ENCODE measurements at regions not wholly inside any gene's neighbourhood (a gene's known extent, or its start where the extent isn't known, plus 50 kb on each side); places are given as distances from the start of the nearest gene placed in this dataset.

DNA sequence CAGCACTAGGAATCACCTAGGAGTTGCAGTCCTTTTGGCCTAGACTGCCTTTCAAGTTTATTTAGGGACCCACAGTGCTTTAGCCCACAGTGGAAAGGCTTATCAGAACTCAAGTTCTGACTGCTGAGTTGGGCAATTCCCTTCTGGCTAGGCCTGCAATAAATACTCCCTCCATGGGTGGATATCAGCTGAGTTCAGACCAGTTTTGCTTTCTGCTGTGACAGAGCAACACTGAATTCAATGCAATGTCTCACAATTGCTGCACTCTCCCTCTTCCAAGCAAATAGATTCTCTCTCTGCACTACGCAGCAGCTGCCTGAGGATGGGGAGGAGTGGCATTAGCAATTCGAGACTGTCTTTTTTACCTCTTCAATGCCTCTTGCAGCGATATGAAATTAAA, 1153.3 kb downstream of the SORCS1 start:
- Histone ChIP-seq H3K4me1 (peaks cover 0 to 7% (median 0%) of the 10 kb centered on the region in 10 experiments; a peak in 1 of 20 replicates), H3K27me3 (no peaks in the 10 kb centered on the region), H4K20me1 (no peaks in the 10 kb centered on the region), H3K36me3 (no peaks in the 10 kb centered on the region), H3K9me3 (replicated peaks in 1 of 11) (peaks cover 5 to 22% (median 16%) of the 10 kb centered on the region in 11 experiments; a peak in 19 of 22 replicates), H3K27ac (no peak overlapping the region), H3K4me2 (no peak overlapping the region), H3K9ac (no peak overlapping the region), H3K4me3 (no peak overlapping the region)
- no peak for TF ChIP-seq Cebpa-rat (IDR thresholded peaks at IDR 0.05)

GRCh38 chr10:106000721-106001120, 1163.8 kb downstream of the SORCS1 start:
- no peaks in the 10 kb centered on the region for H4K20me1 ChIP-seq
- H3K9ac ChIP-seq = no peak overlapping the region
- H3K4me1 ChIP-seq = no peaks in the 10 kb centered on the region
- no peaks in the 10 kb centered on the region for H3K9me3 ChIP-seq (replicated peaks in 1 of 11)
- H3K27ac ChIP-seq = no peak overlapping the region
- H3K4me2 ChIP-seq = no peak overlapping the region
- no peak for TF ChIP-seq Cebpa-rat (IDR thresholded peaks at IDR 0.05)
- no peaks in the 10 kb centered on the region for H3K27me3 ChIP-seq
- no peaks in the 10 kb centered on the region for H3K36me3 ChIP-seq
- no peak overlapping the region for H3K4me3 ChIP-seq

DNA sequence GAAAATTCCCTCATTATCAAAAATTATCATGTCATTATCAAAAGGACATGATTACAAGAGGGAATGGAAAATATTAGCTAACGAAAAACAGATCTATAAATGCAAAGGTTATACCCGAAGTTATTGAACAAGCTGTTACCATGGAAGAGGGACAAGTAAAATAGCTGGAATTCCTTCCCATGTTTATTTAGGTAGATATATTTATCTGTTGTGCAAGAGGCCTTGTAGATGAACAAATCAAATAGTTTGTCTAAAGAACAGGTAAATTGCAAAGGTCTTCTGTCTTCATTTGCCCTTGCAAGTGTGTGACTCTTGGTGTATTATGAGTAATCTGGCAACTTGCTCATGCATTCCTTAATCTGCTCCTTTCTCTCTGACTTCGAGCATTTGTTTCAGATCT, 1170.9 kb downstream of the SORCS1 start:
- no peaks in the 10 kb centered on the region for H3K9me3 ChIP-seq (replicated peaks in 1 of 11)
- no peak for TF ChIP-seq Cebpa-rat (IDR thresholded peaks at IDR 0.05)
- H3K4me3 ChIP-seq = no peak overlapping the region
- no peak overlapping the region for H3K27ac ChIP-seq
- H3K36me3 ChIP-seq = no peaks in the 10 kb centered on the region
- no peaks in the 10 kb centered on the region for H3K4me1 ChIP-seq
- H3K9ac ChIP-seq = no peak overlapping the region
- no peaks in the 10 kb centered on the region for H4K20me1 ChIP-seq
- H3K27me3 ChIP-seq = no peaks in the 10 kb centered on the region
- no peak overlapping the region for H3K4me2 ChIP-seq

DNA sequence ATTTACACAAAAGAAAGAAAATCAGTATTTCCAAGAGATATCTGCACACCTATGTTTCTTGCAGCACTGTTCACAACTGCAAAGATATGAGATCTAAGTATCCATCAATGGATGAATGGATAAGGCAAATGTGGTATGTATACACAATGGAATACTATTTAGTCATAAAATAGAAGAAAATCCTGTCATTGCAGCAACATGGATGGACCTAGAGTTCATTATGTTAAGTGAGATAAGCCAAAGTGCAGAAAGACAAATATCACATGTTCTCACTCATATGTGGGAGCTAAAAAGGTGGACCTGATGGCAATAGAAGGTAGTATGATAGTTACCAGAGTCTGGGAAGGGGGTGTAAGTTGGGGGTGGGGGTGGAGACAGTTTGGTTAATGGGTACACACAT, 1171.6 kb downstream of the SORCS1 start:
- no peak for TF ChIP-seq Cebpa-rat (IDR thresholded peaks at IDR 0.05)

DNA sequence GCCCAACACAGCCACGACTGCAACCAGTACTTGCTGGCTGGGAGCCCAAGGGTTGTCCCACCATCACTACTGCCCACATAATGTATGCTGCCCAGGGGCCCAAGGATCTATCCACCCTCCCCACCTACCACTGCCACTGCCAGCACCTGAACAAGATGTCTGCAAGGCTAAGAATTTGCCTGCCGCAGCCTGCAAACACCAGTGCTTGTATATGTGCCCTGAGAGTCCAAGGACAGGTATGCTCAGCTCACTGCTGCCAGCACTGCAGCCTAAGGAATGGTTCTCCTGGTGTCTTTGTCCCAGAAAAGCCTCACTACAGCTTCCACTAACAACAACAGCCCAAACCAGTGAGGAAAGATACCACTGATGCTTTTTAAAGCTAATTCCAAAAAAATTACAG, 1174.0 kb downstream of the SORCS1 start:
- no peak for TF ChIP-seq Cebpa-rat (IDR thresholded peaks at IDR 0.05)
- H3K27ac ChIP-seq = no peak overlapping the region
- no peaks in the 10 kb centered on the region for H3K9me3 ChIP-seq (replicated peaks in 1 of 11)

More for the DNA sequence above, 1171.6 kb downstream of the SORCS1 start:
- no peak overlapping the region for H3K27ac ChIP-seq
- H3K4me3 ChIP-seq = no peak overlapping the region
- H3K9me3 ChIP-seq (replicated peaks in 1 of 11) = no peaks in the 10 kb centered on the region
- no peaks in the 10 kb centered on the region for H3K27me3 ChIP-seq
- no peaks in the 10 kb centered on the region for H4K20me1 ChIP-seq
- H3K36me3 ChIP-seq = no peaks in the 10 kb centered on the region
- no peak overlapping the region for H3K9ac ChIP-seq
- no peak overlapping the region for H3K4me2 ChIP-seq
- no peaks in the 10 kb centered on the region for H3K4me1 ChIP-seq

DNA sequence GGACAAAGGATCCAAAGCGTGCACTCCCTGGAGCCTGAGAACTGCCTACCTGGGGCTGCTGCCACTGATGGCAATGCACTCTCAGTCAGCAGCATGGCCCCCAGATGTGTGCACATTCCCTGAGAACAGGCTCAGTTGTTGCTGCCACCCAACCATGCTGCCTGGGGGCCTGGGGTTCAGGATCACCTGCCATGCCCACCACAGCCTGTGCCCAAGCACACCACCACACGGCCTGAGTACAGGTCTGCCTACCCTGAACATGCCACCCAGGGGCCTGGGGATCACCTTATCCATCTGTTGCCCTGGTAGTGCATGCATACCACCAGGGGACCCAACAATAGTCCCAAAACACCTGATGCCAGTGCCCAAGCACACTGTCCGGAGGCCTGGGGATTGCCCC, 1174.5 kb downstream of the SORCS1 start:
- Histone ChIP-seq H3K4me3 (no peak overlapping the region), H4K20me1 (no peaks in the 10 kb centered on the region), H3K36me3 (no peaks in the 10 kb centered on the region), H3K27ac (no peak overlapping the region), H3K4me2 (no peak overlapping the region), H3K9me3 (replicated peaks in 1 of 11) (no peaks in the 10 kb centered on the region), H3K9ac (no peak overlapping the region), H3K4me1 (no peaks in the 10 kb centered on the region), H3K27me3 (no peaks in the 10 kb centered on the region)
- no peak for TF ChIP-seq Cebpa-rat (IDR thresholded peaks at IDR 0.05)

More for the DNA sequence above, 1174.0 kb downstream of the SORCS1 start:
- Histone ChIP-seq H4K20me1 (no peaks in the 10 kb centered on the region), H3K4me1 (no peaks in the 10 kb centered on the region), H3K4me3 (no peak overlapping the region), H3K36me3 (no peaks in the 10 kb centered on the region), H3K9ac (no peak overlapping the region), H3K27me3 (no peaks in the 10 kb centered on the region), H3K4me2 (no peak overlapping the region)

DNA sequence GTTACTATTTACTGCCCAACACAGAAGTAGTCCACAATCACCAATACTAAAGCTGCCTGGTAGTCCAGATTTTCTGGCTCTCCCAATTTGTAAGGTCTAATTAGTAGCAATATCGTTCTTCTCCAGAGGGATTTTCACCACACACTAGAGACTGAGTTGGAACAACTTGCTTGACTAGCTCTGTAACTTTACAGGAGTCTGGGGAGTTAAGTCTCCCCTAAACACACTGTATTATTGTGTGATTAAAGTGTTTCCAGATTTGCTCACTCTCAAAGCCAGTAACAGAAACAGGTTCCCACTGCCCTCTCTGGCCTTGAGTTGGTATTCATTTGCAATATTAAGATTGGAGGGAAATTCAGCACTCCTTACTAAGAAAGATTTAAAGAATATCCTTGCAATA, 1175.7 kb downstream of the SORCS1 start:
- H3K4me3 ChIP-seq = no peak overlapping the region
- no peak for TF ChIP-seq Cebpa-rat (IDR thresholded peaks at IDR 0.05)
- no peaks in the 10 kb centered on the region for H3K36me3 ChIP-seq
- H3K9me3 ChIP-seq (replicated peaks in 1 of 11) = no peaks in the 10 kb centered on the region
- no peaks in the 10 kb centered on the region for H3K27me3 ChIP-seq
- H3K27ac ChIP-seq = no peak overlapping the region
- no peaks in the 10 kb centered on the region for H4K20me1 ChIP-seq
- no peak overlapping the region for H3K4me2 ChIP-seq
- H3K4me1 ChIP-seq = no peaks in the 10 kb centered on the region
- H3K9ac ChIP-seq = no peak overlapping the region

GRCh38 chr10:105986912-105987635, 1177.4 kb downstream of the SORCS1 start:
- H3K27ac ChIP-seq = no peak overlapping the region
- no peak for TF ChIP-seq Cebpa-rat (IDR thresholded peaks at IDR 0.05)
- H3K9me3 ChIP-seq (replicated peaks in 1 of 11) = no peaks in the 10 kb centered on the region

GRCh38 chr10:105986486-105986885, 1178.0 kb downstream of the SORCS1 start:
- no peaks in the 10 kb centered on the region for H4K20me1 ChIP-seq
- no peak for TF ChIP-seq Cebpa-rat (IDR thresholded peaks at IDR 0.05)
- no peaks in the 10 kb centered on the region for H3K9me3 ChIP-seq (replicated peaks in 1 of 11)
- no peaks in the 10 kb centered on the region for H3K27me3 ChIP-seq
- no peaks in the 10 kb centered on the region for H3K4me1 ChIP-seq
- H3K4me2 ChIP-seq = no peak overlapping the region
- no peak overlapping the region for H3K27ac ChIP-seq
- no peak overlapping the region for H3K9ac ChIP-seq
- H3K36me3 ChIP-seq = no peaks in the 10 kb centered on the region
- no peak overlapping the region for H3K4me3 ChIP-seq

More at GRCh38 chr10:105986912-105987635, 1177.4 kb downstream of the SORCS1 start:
- no peaks in the 10 kb centered on the region for H3K27me3 ChIP-seq
- H3K4me1 ChIP-seq = no peaks in the 10 kb centered on the region
- no peaks in the 10 kb centered on the region for H3K36me3 ChIP-seq
- H4K20me1 ChIP-seq = no peaks in the 10 kb centered on the region
- no peak overlapping the region for H3K9ac ChIP-seq
- no peak overlapping the region for H3K4me3 ChIP-seq
- no peak overlapping the region for H3K4me2 ChIP-seq

DNA sequence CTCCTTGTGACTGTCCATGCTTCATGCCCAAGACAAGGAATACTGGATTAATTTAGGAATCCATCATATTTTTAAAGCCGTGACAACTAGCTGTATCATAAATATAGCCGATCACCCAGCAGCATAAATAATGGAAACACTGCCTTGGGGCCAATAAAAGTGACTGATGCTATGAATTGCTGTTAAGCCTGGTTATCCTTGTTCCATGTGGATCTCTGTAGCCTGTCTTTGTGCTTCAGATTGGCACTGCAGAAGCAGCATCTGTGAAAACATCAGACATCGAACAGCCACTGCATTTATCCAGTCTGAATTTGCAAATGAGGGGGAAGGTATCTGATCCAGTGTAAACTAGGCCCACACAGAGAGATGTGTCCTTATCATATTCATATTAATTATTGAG, 1181.8 kb downstream of the SORCS1 start:
- Histone ChIP-seq H3K36me3 (no peaks in the 10 kb centered on the region), H3K4me1 (no peaks in the 10 kb centered on the region), H3K4me2 (no peak overlapping the region), H3K4me3 (no peak overlapping the region), H3K9ac (no peak overlapping the region), H3K27ac (no peak overlapping the region), H3K27me3 (no peaks in the 10 kb centered on the region), H4K20me1 (no peaks in the 10 kb centered on the region), H3K9me3 (replicated peaks in 1 of 11) (no peaks in the 10 kb centered on the region)
- no peak for TF ChIP-seq Cebpa-rat (IDR thresholded peaks at IDR 0.05)
